Skeletal muscle cell (primary cell): ENCODE measurements at regions not wholly inside any gene's neighbourhood (a gene's known extent, or its start where the extent isn't known, plus 50 kb on each side); places are given as distances from the start of the nearest gene placed in this dataset.
"Not testable (repeated sequence)": the region's sequence is repeated elsewhere in the genome, so short reads cannot be mapped to it uniquely, and the experiment has no call there.

Experiments used
- DNase-seq: peaks from one replicate; pipeline ENCODE4 v3.0.0-alpha.2; 2010; ENCODE audit warnings: low read depth
- H3K4me3 ChIP-seq: 2 replicates; pipeline ENCODE4 v1.5.1; 2011; ENCODE audit warnings: low read depth, mild to moderate bottlenecking, control low read depth, low read length, moderate library complexity

GRCh38 chr3:194952841-194953241, 267.2 kb downstream of the FAM43A start:
- no peak for DNase-seq
- H3K4me3 ChIP-seq = no peak overlapping the region

DNA sequence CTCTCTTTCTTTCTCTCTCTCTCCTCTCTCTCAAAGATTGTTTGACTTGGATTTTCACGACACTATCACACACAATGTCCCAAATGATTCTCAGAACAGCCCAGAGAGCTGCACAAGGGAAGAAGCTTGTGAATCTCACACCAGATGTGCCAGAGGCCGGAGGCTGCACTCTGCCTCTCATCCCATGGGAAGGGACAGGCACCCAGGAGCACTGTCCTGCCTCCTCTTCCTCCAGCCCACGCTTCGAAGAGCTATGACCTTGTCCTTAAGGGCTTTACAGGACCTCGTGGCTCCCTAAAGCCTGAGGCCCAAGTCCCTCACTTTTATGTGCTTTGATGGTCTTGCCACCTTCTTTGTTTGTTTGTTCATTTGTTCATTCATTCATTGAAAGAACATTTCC, 267.6 kb downstream of the FAM43A start:
- DNase-seq = no peak
- H3K4me3 ChIP-seq = no peak overlapping the region

DNA sequence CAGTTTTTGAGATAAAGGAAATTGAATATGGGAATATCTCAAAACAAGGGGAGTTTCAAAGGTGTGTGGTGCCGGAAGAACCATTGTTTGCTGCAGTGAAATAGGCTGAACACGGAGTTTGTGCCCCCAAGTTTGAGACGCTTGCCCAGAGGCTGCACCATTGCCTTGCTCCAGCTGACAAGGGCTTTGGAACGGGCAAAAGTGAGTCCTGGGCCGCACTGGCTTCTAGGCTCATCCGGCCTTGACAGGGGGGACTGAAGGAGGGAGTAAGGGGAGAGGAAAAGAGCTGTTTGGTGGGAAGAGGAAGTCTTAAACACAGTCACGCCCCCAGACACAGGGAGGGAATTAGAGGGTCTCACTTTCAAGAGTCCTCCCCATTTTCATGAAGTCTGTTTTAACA, 269.9 kb downstream of the FAM43A start:
- no peak for DNase-seq
- no peak overlapping the region for H3K4me3 ChIP-seq

- H3K4me3 ChIP-seq = no peak overlapping the region
- DNase-seq = no peak
These were observed 270.5 kb downstream of the FAM43A start for GRCh38 chr3:194955979-194956696.

- no peak overlapping the region for H3K4me3 ChIP-seq
- DNase-seq = no peak
These were observed 271.2 kb downstream of the FAM43A start for GRCh38 chr3:194956697-194957396.

GRCh38 chr3:194957743-194958240, 272.1 kb downstream of the FAM43A start:
- no peak for DNase-seq
- H3K4me3 ChIP-seq = no peak overlapping the region

GRCh38 chr3:194959217-194959616, 273.5 kb downstream of the FAM43A start:
- DNase-seq = no peak
- no peak overlapping the region for H3K4me3 ChIP-seq

DNA sequence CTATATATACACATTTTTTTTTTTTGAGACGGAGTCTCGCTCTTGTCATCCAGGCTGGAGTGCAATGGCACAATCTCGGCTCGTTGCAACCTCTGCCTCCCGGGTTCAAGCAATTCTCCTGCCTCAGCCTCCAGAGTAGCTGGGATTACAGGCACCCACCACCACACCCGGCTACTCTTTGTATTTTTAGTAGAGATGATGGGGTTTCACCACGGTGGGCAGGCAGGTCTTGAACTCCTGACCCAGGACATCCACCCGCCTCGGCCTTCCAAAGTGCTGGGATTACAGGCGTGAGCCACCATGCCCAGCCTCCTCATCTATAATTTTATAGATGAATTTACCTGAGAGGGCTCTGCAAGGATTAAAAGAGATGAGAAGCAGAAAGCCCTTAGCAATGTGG, 274.0 kb downstream of the FAM43A start:
- not testable (repeated sequence) for DNase-seq, H3K4me3 ChIP-seq

GRCh38 chr3:194960446-194961032, 274.9 kb downstream of the FAM43A start:
- H3K4me3 ChIP-seq = no peak overlapping the region
- DNase-seq = no peak

DNA sequence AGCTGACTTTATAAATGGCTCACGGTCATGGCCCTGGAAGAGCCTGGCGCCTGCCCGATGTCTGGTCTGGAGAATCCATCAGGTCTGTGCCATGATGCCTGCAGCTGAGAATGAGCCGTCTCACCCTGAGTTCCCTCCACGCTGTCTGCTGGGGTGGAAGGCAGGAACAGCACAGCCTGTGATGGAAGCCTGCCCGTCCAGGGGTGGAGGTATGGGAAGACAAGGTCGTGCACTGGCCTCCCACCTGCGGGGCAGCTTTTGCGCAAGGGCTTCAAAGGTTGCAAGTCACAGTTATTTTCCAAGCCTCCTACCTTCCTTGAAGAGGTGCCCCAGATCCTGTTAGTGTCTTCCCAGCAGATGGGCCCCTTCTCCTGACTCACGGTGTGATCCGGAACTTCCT, 275.5 kb downstream of the FAM43A start:
- no peak overlapping the region for H3K4me3 ChIP-seq
- DNase-seq = no peak

DNA sequence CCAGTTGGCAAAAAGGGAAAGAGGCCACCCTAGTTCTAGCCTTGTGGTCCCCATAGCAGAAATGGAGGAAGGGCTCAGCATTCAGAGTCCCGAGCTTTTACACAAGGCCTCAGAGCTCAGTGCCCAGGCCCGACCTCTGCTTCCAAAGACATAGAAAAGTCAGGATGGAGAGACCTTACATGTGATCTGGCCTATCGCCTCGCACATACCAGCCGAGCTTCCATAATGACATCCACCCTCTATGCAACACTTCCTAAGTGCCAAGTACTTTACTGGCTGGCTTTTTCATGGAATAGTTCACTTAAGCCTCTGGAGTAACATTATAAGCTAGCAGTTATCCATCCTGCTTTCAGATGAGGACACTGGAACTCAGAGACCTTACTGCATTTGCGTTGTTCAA, 275.9 kb downstream of the FAM43A start:
- DNase-seq = no peak
- no peak overlapping the region for H3K4me3 ChIP-seq

- H3K4me3 ChIP-seq = no peak overlapping the region
- DNase-seq = no peak
These were observed 276.4 kb downstream of the FAM43A start for GRCh38 chr3:194962056-194962455.

- no peak overlapping the region for H3K4me3 ChIP-seq
- no peak for DNase-seq
These were observed 279.1 kb downstream of the FAM43A start for GRCh38 chr3:194964809-194965208.

DNA sequence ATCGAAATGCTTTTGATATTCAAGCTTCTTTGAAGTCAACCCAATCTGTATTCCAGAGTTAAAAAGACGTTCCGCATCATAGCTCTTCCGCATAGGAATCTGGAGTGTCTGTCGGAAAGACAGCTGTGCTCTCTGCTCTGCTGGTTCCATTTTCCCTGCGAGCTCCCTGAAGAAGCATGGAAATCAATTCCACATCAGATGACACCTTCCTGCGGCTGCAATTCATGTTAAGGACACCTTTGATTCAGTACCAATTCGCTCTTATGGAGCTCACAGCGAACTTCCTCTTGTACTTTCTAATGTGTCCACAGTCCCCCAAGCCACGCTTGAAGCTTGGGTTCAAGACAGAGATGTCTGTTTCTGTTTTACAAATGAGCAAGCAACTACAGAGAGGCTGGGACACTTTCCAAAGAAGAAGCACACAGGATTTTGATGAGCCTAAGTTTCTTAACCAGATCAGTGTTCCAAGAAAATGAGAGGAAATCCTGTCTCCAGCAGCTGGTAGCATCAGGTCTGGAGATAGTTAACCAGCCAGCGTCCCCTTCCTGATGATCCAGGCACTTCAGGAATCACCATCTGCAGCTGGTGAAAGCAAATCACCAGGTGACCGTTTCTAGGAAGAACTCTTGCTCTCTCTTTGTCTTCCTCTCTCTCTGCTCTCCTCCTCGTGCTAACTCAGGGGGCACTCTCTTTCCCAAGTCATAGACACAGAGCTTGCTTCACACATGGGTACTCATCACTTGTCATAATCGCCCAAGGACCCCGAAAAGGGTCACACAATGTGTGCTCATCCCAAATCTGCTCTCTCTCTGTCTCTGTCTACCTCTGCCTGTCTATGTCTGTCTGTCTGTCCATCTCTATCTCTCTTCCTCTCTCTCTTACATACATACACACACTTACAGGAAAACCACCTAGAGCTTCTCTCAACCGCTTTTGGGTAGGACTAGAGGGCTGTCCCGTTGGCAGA, 281.8 kb downstream of the FAM43A start:
- DNase-seq = no peak
- H3K4me3 ChIP-seq = no peak overlapping the region

DNA sequence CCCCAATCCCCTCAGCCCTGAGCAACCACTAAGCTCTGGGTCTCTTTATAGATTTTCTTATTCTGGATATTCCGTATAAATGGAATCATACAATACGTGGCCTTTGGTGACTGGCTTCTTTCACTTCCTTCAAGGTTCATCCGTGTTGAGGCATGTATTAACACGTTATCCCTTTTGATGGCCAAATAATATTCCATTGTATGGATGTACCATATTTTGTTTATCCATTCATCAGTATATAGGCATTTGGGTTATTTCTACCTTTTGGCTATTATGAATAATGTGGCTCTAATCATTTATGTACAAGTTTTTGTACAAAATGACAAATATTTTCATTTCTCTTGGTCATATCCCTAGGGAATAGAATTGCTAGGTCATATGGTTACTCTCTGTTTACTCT, 284.4 kb downstream of the FAM43A start:
- no peak overlapping the region for H3K4me3 ChIP-seq
- no peak for DNase-seq

DNA sequence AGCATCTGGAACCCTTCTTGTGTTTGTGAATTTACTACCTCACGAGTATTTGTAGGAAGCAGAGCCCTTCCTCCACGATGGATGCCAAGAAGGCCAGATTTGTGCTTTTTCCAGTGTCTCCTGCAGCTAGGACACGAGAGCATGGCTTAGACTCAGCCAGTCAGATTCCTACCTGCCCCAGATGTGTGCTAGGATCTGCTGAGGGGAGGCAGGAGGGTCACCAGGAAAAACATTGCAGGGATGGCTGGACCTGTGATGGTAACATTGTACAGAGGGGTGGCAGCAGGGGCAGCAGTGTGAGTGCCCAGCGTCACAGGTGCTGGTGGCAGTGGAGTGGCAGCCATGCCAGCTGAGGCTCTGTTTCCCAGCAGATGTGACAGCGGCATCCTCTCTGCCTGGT, 285.3 kb downstream of the FAM43A start:
- no peak overlapping the region for H3K4me3 ChIP-seq
- no peak for DNase-seq

- no peak overlapping the region for H3K4me3 ChIP-seq
- no peak for DNase-seq
These were observed 286.3 kb downstream of the FAM43A start for GRCh38 chr3:194971965-194972364.

- no peak for DNase-seq
These were observed 287.0 kb downstream of the FAM43A start for GRCh38 chr3:194972641-194973040.

GRCh38 chr3:194973366-194974000, 287.8 kb downstream of the FAM43A start:
- no peak for DNase-seq
- H3K4me3 ChIP-seq = no peak overlapping the region

More at GRCh38 chr3:194972641-194973040, 287.0 kb downstream of the FAM43A start:
- no peak overlapping the region for H3K4me3 ChIP-seq
